UCSD-AML1 (cell line): ENCODE measurements at regions not wholly inside any gene's neighbourhood (a gene's known extent, or its start where the extent isn't known, plus 50 kb on each side); places are given as distances from the start of the nearest gene placed in this dataset.
"Not testable (repeated sequence)": the region's sequence is repeated elsewhere in the genome, so short reads cannot be mapped to it uniquely, and the experiment has no call there.

Experiments used
- DNase-seq: peaks from one replicate; lab custom pipeline; 2025; ENCODE audit not compliant: unreplicated experiment; lab: John Stamatoyannopoulos, UW

- DNase-seq, result no peak
Observed at GRCh38 chr4:126097155-126097799, 782.5 kb downstream of the FAT4 start.

GRCh38 chr4:126106658-126107057 lies 791.9 kb downstream of the FAT4 start:
- DNase-seq, result no peak

GRCh38 chr4:126109836-126110235 lies 795.1 kb downstream of the FAT4 start:
- DNase-seq, result no peak

- DNase-seq, result no peak
Observed at GRCh38 chr4:126113058-126113457, 798.3 kb downstream of the FAT4 start.

- DNase-seq, result no peak
Observed at GRCh38 chr4:126123611-126124325, 809.0 kb downstream of the FAT4 start.

GRCh38 chr4:126124818-126125217 lies 810.1 kb downstream of the FAT4 start:
- no peak for DNase-seq

GRCh38 chr4:126130215-126130614 lies 815.5 kb downstream of the FAT4 start:
- DNase-seq, result no peak

GRCh38 chr4:126136922-126137781 lies 822.4 kb downstream of the FAT4 start:
- no peak for DNase-seq

GRCh38 chr4:126137782-126138170 lies 823.0 kb downstream of the FAT4 start:
- no peak for DNase-seq

GRCh38 chr4:126144543-126145237 lies 829.9 kb downstream of the FAT4 start:
- no peak for DNase-seq

- no peak for DNase-seq
Observed at GRCh38 chr4:126168484-126168883, 853.7 kb downstream of the FAT4 start.

GRCh38 chr4:126172126-126172525 lies 857.4 kb downstream of the FAT4 start:
- DNase-seq, result no peak

GRCh38 chr4:126174627-126175026 lies 859.9 kb downstream of the FAT4 start:
- DNase-seq, result no peak

- DNase-seq, result no peak
Observed at GRCh38 chr4:126180642-126181041, 865.9 kb downstream of the FAT4 start.

GRCh38 chr4:126182336-126182735 lies 867.6 kb downstream of the FAT4 start:
- no peak for DNase-seq

GRCh38 chr4:126182786-126183185 lies 868.0 kb downstream of the FAT4 start:
- no peak for DNase-seq

GRCh38 chr4:126183206-126183605 lies 868.5 kb downstream of the FAT4 start:
- DNase-seq, result no peak

- DNase-seq, result no peak
Observed at GRCh38 chr4:126191536-126191935, 876.8 kb downstream of the FAT4 start.

GRCh38 chr4:126192506-126192905 lies 877.8 kb downstream of the FAT4 start:
- no peak for DNase-seq

GRCh38 chr4:126201251-126202138 lies 886.7 kb downstream of the FAT4 start:
- DNase-seq, result not testable (repeated sequence)
